Activated CD8-positive, alpha-beta T cell treated with anti-CD3 and anti-CD28 coated beads for 36 hours (primary cell): ENCODE measurements at regions not wholly inside any gene's neighbourhood (a gene's known extent, or its start where the extent isn't known, plus 50 kb on each side); places are given as distances from the start of the nearest gene placed in this dataset.

ENCODE experiments used
- ATAC-seq: fragments of 200-7000 bp; cut with Tn5 transposase; one replicate; pipeline ENCODE4 v1.10.0; 2021; ENCODE audit warnings: mild to moderate bottlenecking, moderate library complexity
- CTCF ChIA-PET: fragments of 350-600 bp; sonication (Branson Sonifier 250); formaldehyde crosslinking; loops from one replicate; lab custom pipeline; 2021; ENCODE audit warnings: antibody characterized with exemption; lab: Charles Lee
- POLR2A ChIA-PET: fragments of 350-600 bp; sonication (Branson Sonifier 250); formaldehyde crosslinking; loops from one replicate; lab custom pipeline; 2021; ENCODE audit warnings: antibody characterized with exemption; lab: Charles Lee
- DNase-seq: peaks from one replicate; pipeline ENCODE4 v3.0.0-alpha.2; 2020
- H3K27ac Mint-ChIP-seq: one replicate; pipeline ENCODE4 v1.8.0; 2021; ENCODE audit warnings: mild to moderate bottlenecking, mixed read lengths
- H3K27me3 Mint-ChIP-seq: one replicate; pipeline ENCODE4 v1.8.0; 2021; ENCODE audit warnings: mixed read lengths
- H3K36me3 Mint-ChIP-seq: one replicate; pipeline ENCODE4 v1.8.0; 2021; ENCODE audit warnings: low read depth, mixed read lengths
- H3K4me1 Mint-ChIP-seq: one replicate; pipeline ENCODE4 v1.8.0; 2021; ENCODE audit warnings: low read depth, mixed read lengths
- H3K4me3 Mint-ChIP-seq: one replicate; pipeline ENCODE4 v1.8.0; 2021; ENCODE audit warnings: mild to moderate bottlenecking, moderate library complexity, mixed read lengths
- H3K9me3 Mint-ChIP-seq: one replicate; pipeline ENCODE4 v1.8.0; 2021; ENCODE audit warnings: mixed read lengths
- intact Hi-C: fragments of 100-400 bp; cut with micrococcal nuclease; formaldehyde crosslinking; loops from one replicate; pipeline ENCODE4 v1.10.0; 2022
- TF ChIP-seq, protein P1 (sequence below): fragments of 200-600 bp; IDR thresholded peaks from one replicate; pipeline ENCODE4 v1.8.0; 2022; ENCODE audit warnings: antibody characterized with exemption, mild to moderate bottlenecking

DNA sequence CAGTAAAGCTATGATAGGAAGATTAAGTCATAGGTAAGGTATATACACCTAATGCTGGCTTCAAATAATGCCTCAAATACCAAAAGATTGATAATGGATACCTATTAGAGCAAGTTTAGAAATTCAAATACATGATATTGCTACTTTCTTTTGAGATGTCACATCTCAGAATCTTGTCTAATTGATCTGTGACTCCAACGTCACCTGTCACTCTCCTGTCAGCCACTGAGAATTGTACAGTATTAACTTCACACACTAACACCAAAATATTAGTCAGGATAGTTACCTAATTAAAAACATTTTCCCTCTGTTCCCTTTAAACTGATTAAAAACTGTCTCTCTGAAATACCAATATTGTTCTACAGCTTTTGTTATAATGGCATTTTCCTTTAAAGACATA is 575.5 kb upstream of the ID4 start:
- ATAC-seq = no peak
- H3K9me3 Mint-ChIP-seq = no peaks in the 10 kb centered on the region

DNA sequence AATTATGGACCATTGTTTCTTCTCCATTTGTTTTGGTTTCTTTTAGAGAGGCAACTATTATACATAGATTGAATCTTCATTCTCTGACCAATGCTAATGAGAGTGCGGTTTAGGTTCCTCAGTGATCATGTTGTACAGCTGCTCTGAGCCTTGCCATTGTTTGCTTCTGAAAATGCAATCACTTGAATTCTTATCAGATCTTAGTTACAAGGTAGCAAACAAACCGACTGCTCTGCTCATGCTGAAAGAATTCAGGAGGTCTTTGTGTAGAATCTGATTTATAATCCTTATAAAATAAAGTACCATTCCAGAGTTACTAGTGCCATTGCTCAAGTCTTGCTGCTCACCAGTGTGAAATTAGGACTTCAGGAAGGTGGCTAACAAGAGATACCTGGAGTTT is 569.1 kb upstream of the ID4 start:
- Mint-ChIP-seq H3K27me3 (no peaks in the 10 kb centered on the region), H3K27ac (no peak overlapping the region), H3K9me3 (peaks cover 6% of the 10 kb centered on the region), H3K4me3 (no peak overlapping the region), H3K36me3 (no peaks in the 10 kb centered on the region), H3K4me1 (no peaks in the 10 kb centered on the region)
- TF ChIP-seq, protein P1, sequence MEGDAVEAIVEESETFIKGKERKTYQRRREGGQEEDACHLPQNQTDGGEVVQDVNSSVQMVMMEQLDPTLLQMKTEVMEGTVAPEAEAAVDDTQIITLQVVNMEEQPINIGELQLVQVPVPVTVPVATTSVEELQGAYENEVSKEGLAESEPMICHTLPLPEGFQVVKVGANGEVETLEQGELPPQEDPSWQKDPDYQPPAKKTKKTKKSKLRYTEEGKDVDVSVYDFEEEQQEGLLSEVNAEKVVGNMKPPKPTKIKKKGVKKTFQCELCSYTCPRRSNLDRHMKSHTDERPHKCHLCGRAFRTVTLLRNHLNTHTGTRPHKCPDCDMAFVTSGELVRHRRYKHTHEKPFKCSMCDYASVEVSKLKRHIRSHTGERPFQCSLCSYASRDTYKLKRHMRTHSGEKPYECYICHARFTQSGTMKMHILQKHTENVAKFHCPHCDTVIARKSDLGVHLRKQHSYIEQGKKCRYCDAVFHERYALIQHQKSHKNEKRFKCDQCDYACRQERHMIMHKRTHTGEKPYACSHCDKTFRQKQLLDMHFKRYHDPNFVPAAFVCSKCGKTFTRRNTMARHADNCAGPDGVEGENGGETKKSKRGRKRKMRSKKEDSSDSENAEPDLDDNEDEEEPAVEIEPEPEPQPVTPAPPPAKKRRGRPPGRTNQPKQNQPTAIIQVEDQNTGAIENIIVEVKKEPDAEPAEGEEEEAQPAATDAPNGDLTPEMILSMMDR = no peak
- no peak for ATAC-seq
- intact Hi-C loops = no loop called here
- ChIA-PET CTCF (no interaction called here), POLR2A (no interaction called here)
- no peak for DNase-seq

More for the DNA sequence above, 575.5 kb upstream of the ID4 start:
- no peak overlapping the region for H3K27ac Mint-ChIP-seq
- ChIA-PET CTCF (no interaction called here), POLR2A (no interaction called here)
- TF ChIP-seq, protein P1 = no peak
- no peak overlapping the region for H3K4me3 Mint-ChIP-seq
- intact Hi-C loops = no loop called here
- no peaks in the 10 kb centered on the region for H3K36me3 Mint-ChIP-seq
- no peaks in the 10 kb centered on the region for H3K27me3 Mint-ChIP-seq
- DNase-seq = no peak
- H3K4me1 Mint-ChIP-seq = no peaks in the 10 kb centered on the region

DNA sequence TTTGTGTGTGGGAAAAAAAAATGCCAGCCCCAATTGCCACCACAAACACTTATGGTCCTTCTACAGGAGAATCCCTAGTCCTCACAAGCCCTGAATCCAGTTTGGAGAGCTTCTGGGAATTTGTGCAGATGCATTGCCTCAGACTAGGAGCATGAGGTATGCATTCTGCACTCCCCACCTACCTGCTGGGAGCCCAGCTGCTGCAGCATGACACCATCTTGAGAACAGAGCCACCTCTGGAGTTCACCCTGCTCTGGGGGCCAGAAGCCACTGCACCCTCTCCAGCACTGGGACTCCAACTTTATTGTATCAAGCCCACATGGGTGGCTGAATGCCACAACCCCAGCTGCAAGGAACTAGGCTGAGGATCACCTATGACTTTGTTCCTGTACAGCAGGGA is 568.5 kb upstream of the ID4 start:
- Mint-ChIP-seq H3K36me3 (no peaks in the 10 kb centered on the region), H3K4me1 (no peaks in the 10 kb centered on the region), H3K9me3 (peaks cover 7% of the 10 kb centered on the region), H3K27ac (no peak overlapping the region), H3K4me3 (no peak overlapping the region), H3K27me3 (no peaks in the 10 kb centered on the region)
- ChIA-PET CTCF (no interaction called here), POLR2A (no interaction called here)
- intact Hi-C loops = no loop called here
- TF ChIP-seq, protein P1 = no peak
- ATAC-seq (no peak), DNase-seq (no peak)

DNA sequence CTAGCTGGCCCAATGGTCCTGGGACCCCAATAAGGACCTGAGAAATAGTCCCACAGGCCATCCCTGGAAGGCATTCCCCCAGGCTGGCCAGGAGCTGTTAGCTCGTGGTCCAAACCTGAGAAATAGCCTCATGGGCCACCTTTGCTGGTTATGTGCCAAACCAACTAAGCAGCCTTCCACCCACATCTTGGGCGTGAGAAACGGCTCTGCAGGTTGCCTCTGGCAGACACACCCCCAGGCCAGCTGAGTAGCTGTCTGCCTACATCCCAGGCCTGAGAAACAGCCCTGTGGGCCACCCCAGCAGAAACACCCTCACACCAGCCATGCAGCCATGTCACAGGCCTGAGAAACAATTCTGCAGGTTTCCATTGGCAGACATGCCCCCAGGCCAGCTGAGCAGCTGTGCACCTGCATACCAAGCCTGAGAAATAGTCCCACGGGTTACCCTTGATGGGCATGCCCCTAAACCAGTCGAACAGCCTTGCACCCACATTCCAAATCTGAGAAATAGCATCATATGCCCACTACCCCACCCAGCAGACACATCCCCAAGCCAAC is 567.8 kb upstream of the ID4 start:
- POLR2A ChIA-PET = no interaction called here
- no peaks in the 10 kb centered on the region for H3K36me3 Mint-ChIP-seq
- H3K4me3 Mint-ChIP-seq = no peak overlapping the region
- no peak overlapping the region for H3K27ac Mint-ChIP-seq
- no peaks in the 10 kb centered on the region for H3K4me1 Mint-ChIP-seq
- no peak for ATAC-seq
- DNase-seq = no peak
- no peaks in the 10 kb centered on the region for H3K27me3 Mint-ChIP-seq
- H3K9me3 Mint-ChIP-seq = peaks cover 7% of the 10 kb centered on the region
- CTCF ChIA-PET = no interaction called here
- TF ChIP-seq, protein P1 = no peak
- intact Hi-C loops = no loop called here

DNA sequence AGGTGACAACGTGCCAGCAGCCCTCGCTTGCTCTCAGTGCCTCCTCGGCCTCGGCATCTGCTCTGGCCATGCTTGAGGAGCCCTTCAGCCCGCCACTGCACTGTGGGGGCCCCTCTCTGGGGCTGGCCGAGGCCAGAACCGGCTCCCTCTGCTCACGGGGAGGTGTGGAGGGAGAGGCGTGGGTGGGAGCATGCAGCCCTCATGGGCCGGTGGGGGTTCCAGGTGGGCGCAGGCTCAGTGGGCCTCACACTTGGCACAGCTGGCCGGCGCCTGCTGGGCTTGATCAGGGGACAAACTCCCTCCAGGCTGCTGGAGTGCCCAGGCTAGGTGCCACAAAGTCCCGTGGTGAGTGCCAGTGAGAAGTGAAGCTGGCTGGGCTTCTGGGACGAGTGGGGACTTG is 566.6 kb upstream of the ID4 start:
- TF ChIP-seq, protein P1 = no peak
- DNase-seq = no peak

More for the DNA sequence above, 566.6 kb upstream of the ID4 start:
- no peaks in the 10 kb centered on the region for H3K4me1 Mint-ChIP-seq
- no peak overlapping the region for H3K27ac Mint-ChIP-seq
- ChIA-PET CTCF (no interaction called here), POLR2A (no interaction called here)
- peaks cover 7% of the 10 kb centered on the region for H3K9me3 Mint-ChIP-seq
- H3K4me3 Mint-ChIP-seq = no peak overlapping the region
- intact Hi-C loops = no loop called here
- ATAC-seq = no peak
- H3K27me3 Mint-ChIP-seq = no peaks in the 10 kb centered on the region
- no peaks in the 10 kb centered on the region for H3K36me3 Mint-ChIP-seq
